ENCODE measurements at regions not wholly inside any gene's neighbourhood (a gene's known extent, or its start where the extent isn't known, plus 50 kb on each side); places are given as distances from the start of the nearest gene placed in this dataset.
A peak's percentile ranks its signal among the peaks of the same experiment; 100 is the strongest.

DNA sequence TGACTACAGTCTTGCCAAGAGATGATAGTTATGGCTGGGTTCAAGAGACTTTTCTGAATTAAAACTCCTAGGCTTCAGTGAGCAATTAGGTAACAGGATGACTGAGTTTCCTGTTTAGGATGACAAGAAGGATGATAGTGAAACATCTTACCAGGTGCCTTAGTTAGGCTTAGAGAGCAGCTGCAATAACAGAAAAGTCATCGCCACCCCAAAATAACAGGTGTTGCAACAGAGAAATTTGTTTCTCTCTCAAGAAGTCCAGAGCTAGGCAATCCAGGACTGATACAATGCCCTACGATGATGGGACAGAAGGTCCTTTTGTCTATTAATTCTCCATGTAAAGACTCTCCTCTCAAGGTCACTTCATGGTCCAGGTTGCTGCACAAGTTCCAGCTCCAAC is 361.8 kb downstream of the CAAP1 start:
- WGBS, 2 donors: 78 to 84% methylated on average over 2 of the region's 2 CpGs
- Histone ChIP-seq H3K36me3 (ENCODE audit: low read depth, missing control alignments) (no peaks in the 10 kb centered on the region), H3K4me3 (no peak overlapping the region), H3K4me1 (no peaks in the 10 kb centered on the region), H3K9me3 (no peaks in the 10 kb centered on the region), H3K27ac (no peak overlapping the region), H3K27me3 (no peaks in the 10 kb centered on the region)
- no peak for DNase-seq
- intact Hi-C loops (cut with DNase I; ENCODE audit: low total_unique reads): no loop called here
- TF ChIP-seq POLR2A (IDR thresholded peaks at IDR 0.05) (no peak), CTCF (IDR thresholded peaks at IDR 0.05) (no peak)

GRCh38 chr9:26527931-26528330 is 364.7 kb downstream of the CAAP1 start:
- TF ChIP-seq POLR2A (IDR thresholded peaks at IDR 0.05) (no peak), CTCF (IDR thresholded peaks at IDR 0.05) (no peak)
- no peak overlapping the region for H3K4me3 ChIP-seq
- intact Hi-C loops (cut with DNase I; ENCODE audit: low total_unique reads): no loop called here
- DNase-seq: no peak
- peaks cover 13% of the 10 kb centered on the region for H3K4me1 ChIP-seq
- H3K9me3 ChIP-seq: no peaks in the 10 kb centered on the region
- no peaks in the 10 kb centered on the region for H3K36me3 ChIP-seq (ENCODE audit: low read depth, missing control alignments)
- H3K27ac ChIP-seq: no peak overlapping the region
- 91 to 96% methylated on average over 4 of the region's 4 CpGs for WGBS, 2 donors
- no peaks in the 10 kb centered on the region for H3K27me3 ChIP-seq

DNA sequence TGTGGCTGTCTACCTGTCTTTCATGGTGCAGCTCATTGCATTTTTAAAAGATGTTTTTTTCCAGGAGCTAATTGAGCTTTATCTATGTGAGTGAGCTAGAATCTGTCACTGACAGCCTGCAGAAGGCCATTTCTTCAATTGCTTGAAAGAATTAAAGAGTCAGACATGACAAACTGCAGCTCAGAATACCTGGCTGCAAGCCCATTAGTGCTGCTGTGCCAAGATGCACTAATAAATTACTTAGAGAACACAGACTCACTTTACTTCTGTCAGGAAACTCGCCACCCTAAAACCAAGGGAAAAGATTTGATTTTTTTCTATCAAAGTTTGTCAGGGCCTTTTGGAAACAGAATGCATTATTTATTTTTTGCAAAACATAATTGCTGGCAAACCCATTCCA is 368.3 kb downstream of the CAAP1 start:
- H3K27ac ChIP-seq: no peak overlapping the region
- H3K27me3 ChIP-seq: no peaks in the 10 kb centered on the region
- H3K36me3 ChIP-seq (ENCODE audit: low read depth, missing control alignments): no peaks in the 10 kb centered on the region
- peak; percentile 57 for DNase-seq
- intact Hi-C loops (cut with DNase I; ENCODE audit: low total_unique reads): no loop called here
- H3K9me3 ChIP-seq: no peaks in the 10 kb centered on the region
- no peak overlapping the region for H3K4me3 ChIP-seq
- no peak for TF ChIP-seq POLR2A (IDR thresholded peaks at IDR 0.05)
- no peak for TF ChIP-seq CTCF (IDR thresholded peaks at IDR 0.05)
- WGBS, 2 donors: 27 to 35% methylated on average over 1 of the region's 1 CpG
- peaks cover 13% of the 10 kb centered on the region for H3K4me1 ChIP-seq

DNA sequence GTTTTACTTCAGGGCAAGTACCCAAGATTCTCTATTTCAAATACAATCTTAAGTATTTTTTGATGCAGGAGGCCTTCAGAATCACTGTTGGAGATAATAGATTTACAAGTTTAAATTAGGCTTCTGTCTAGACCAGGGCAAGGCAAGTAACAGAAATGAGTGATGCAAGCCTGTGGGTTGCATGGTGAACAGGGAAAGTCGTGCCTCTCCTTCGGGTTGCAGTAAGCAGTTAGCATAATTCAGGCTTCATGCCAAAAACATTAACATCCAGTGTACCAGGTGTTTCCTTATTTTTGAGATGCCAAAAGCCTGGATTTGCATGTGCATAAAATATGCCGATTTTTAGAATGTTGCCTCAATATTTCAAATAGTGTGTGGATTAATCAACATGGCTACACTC is 369.0 kb downstream of the CAAP1 start:
- peaks cover 13% of the 10 kb centered on the region for H3K4me1 ChIP-seq
- no peak for DNase-seq
- TF ChIP-seq POLR2A (IDR thresholded peaks at IDR 0.05): no peak
- TF ChIP-seq CTCF (IDR thresholded peaks at IDR 0.05): no peak
- H3K9me3 ChIP-seq: no peaks in the 10 kb centered on the region
- no peaks in the 10 kb centered on the region for H3K36me3 ChIP-seq (ENCODE audit: low read depth, missing control alignments)
- WGBS, 2 donors: 19 to 47% methylated on average over 3 of the region's 3 CpGs
- H3K4me3 ChIP-seq: no peak overlapping the region
- intact Hi-C loops (cut with DNase I; ENCODE audit: low total_unique reads): no loop called here
- H3K27me3 ChIP-seq: no peaks in the 10 kb centered on the region
- H3K27ac ChIP-seq: no peak overlapping the region

GRCh38 chr9:26520141-26520540 is 372.5 kb downstream of the CAAP1 start:
- TF ChIP-seq CTCF (IDR thresholded peaks at IDR 0.05) (no peak), POLR2A (IDR thresholded peaks at IDR 0.05) (no peak)
- no peak overlapping the region for H3K27ac ChIP-seq
- no peaks in the 10 kb centered on the region for H3K36me3 ChIP-seq (ENCODE audit: low read depth, missing control alignments)
- no peaks in the 10 kb centered on the region for H3K27me3 ChIP-seq
- 80 to 86% methylated on average over 1 of the region's 1 CpG for WGBS, 2 donors
- no peaks in the 10 kb centered on the region for H3K9me3 ChIP-seq
- DNase-seq: no peak
- no peak overlapping the region for H3K4me3 ChIP-seq
- H3K4me1 ChIP-seq: peaks cover 13% of the 10 kb centered on the region
- intact Hi-C loops (cut with DNase I; ENCODE audit: low total_unique reads): no loop called here

Measured in testis (tissue), 2 donors.